Keratinocyte (primary cell): ENCODE measurements at regions not wholly inside any gene's neighbourhood (a gene's known extent, or its start where the extent isn't known, plus 50 kb on each side); places are given as distances from the start of the nearest gene placed in this dataset.
"Not testable (repeated sequence)": the region's sequence is repeated elsewhere in the genome, so short reads cannot be mapped to it uniquely, and the experiment has no call there.

Experiments
- DNase-seq: peaks from one replicate; pipeline ENCODE4 v3.0.0-alpha.2; 2011; ENCODE audit warnings: low read depth, missing footprints, low spot score
- FAIRE-seq: peaks from 2 replicates; lab custom pipeline; 2011; peaks lifted over from hg19 to GRCh38; lab: Jason Lieb, UNC
- H2AFZ ChIP-seq: 2 replicates; pipeline ENCODE4 v1.6.0; 2012; ENCODE audit warnings: low read length, control low read depth, inconsistent platforms; ENCODE audit not compliant: control insufficient read depth
- H3K27ac ChIP-seq: 2 replicates; pipeline ENCODE4 v1.5.1; 2011; ENCODE audit warnings: low read length; ENCODE audit not compliant: control insufficient read depth, insufficient read depth
- H3K27me3 ChIP-seq: 3 replicates; pipeline ENCODE4 v1.6.0; 2011; ENCODE audit warnings: low read length; ENCODE audit not compliant: control insufficient read depth, insufficient read depth; ENCODE audit errors: extremely low read depth
- H3K36me3 ChIP-seq, 2 experiments: 2 replicates in 1 of 2; 3 replicates in 1 of 2; pipeline ENCODE4 v1.5.1; 2011; ENCODE audit warnings: low read length in 2 of 2, mild to moderate bottlenecking in 1 of 2; ENCODE audit not compliant: control insufficient read depth in 2 of 2, insufficient read depth in 2 of 2; ENCODE audit errors: extremely low read depth in 1 of 2
- H3K4me1 ChIP-seq: 3 replicates; pipeline ENCODE4 v1.5.1; 2011; ENCODE audit warnings: low read length; ENCODE audit not compliant: control insufficient read depth, insufficient read depth; ENCODE audit errors: extremely low read depth
- H3K4me2 ChIP-seq: 3 replicates; pipeline ENCODE4 v1.6.0; 2011; ENCODE audit warnings: low read depth, low read length; ENCODE audit not compliant: control insufficient read depth, insufficient read depth; ENCODE audit errors: extremely low read depth
- H3K4me3 ChIP-seq, 3 experiments: fragments of 200-600 bp in 1 of 3; sonication (generic) in 1 of 3; 2 replicates in 2 of 3; 3 replicates in 1 of 3; pipeline ENCODE4 v1.5.1; 2011 to 2016; ENCODE audit warnings: low read length in 3 of 3, mild to moderate bottlenecking in 3 of 3, control low read depth in 2 of 3, inconsistent platforms in 1 of 3, low read depth in 1 of 3, mixed read lengths in 1 of 3, mixed run types in 1 of 3, moderate library complexity in 1 of 3; ENCODE audit not compliant: control insufficient read depth in 2 of 3, insufficient read depth in 2 of 3; ENCODE audit errors: extremely low read depth in 1 of 3
- H3K79me2 ChIP-seq: 2 replicates; pipeline ENCODE4 v1.6.0; 2012; ENCODE audit warnings: low read length; ENCODE audit not compliant: control insufficient read depth, insufficient read depth
- H3K9ac ChIP-seq: 3 replicates; pipeline ENCODE4 v1.6.0; 2011; ENCODE audit warnings: low read length; ENCODE audit not compliant: control insufficient read depth, insufficient read depth; ENCODE audit errors: extremely low read depth
- H3K9me1 ChIP-seq: 3 replicates; pipeline ENCODE4 v1.6.0; 2011; ENCODE audit warnings: low read length; ENCODE audit not compliant: control insufficient read depth, insufficient read depth; ENCODE audit errors: extremely low read depth
- H3K9me3 ChIP-seq: 2 replicates; pipeline ENCODE4 v1.5.1; 2012; ENCODE audit warnings: low read depth, low read length; ENCODE audit not compliant: control insufficient read depth
- H4K20me1 ChIP-seq: 3 replicates; pipeline ENCODE4 v1.6.0; 2011; ENCODE audit warnings: low read length; ENCODE audit not compliant: control insufficient read depth, insufficient read depth; ENCODE audit errors: extremely low read depth
- EZH2 ChIP-seq: IDR thresholded peaks from one replicate; pipeline ENCODE4 v1.6.1; 2012; ENCODE audit warnings: inconsistent platforms, mild to moderate bottlenecking, low read length, moderate library complexity
- dilution Hi-C: fragments of 300-500 bp; cut with MboI; formaldehyde crosslinking; loops from one replicate; pipeline ENCODE4 v1.7.0; 2020; ENCODE audit warnings: low sequenced_read_pairs; ENCODE audit not compliant: extremely low pct_ligation_motif_present
- TF ChIP-seq, protein P1 (sequence below), 3 experiments: IDR thresholded peaks in 1 of 3; conservative IDR thresholded peaks in 1 of 3; optimal IDR thresholded peaks in 1 of 3; 2 replicates in 2 of 3; 3 replicates in 1 of 3; pipeline versions ENCODE3 to v1.5.1; 2011; ENCODE audit warnings: low read length in 3 of 3, mild to moderate bottlenecking in 3 of 3, moderate library complexity in 2 of 3, control low read depth in 1 of 3, inconsistent platforms in 1 of 3; ENCODE audit not compliant: insufficient read depth in 2 of 3; ENCODE audit errors: extremely low read depth in 1 of 3

DNA sequence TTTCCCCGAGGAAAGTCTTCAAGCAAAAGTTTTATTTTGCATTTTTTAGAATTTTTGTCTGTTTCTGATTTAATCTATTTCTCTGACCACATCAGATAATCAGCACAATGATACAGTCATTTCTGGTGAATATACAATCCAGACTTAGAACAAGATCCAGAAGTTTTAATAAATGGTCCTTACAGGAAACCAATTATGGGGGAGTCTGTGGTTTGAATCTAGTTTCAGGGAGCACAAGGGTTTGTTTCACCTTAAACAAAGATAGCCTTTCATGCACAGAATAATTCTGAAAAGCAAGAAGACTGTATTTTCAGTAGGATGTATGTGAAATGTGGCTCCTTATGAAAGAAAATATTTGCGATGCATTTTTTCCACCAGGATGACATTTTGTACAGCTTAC lies 158.5 kb upstream of the ARSJ start:
- H3K9ac ChIP-seq = no peak overlapping the region
- no peak overlapping the region for H3K27ac ChIP-seq
- TF ChIP-seq, protein P1, sequence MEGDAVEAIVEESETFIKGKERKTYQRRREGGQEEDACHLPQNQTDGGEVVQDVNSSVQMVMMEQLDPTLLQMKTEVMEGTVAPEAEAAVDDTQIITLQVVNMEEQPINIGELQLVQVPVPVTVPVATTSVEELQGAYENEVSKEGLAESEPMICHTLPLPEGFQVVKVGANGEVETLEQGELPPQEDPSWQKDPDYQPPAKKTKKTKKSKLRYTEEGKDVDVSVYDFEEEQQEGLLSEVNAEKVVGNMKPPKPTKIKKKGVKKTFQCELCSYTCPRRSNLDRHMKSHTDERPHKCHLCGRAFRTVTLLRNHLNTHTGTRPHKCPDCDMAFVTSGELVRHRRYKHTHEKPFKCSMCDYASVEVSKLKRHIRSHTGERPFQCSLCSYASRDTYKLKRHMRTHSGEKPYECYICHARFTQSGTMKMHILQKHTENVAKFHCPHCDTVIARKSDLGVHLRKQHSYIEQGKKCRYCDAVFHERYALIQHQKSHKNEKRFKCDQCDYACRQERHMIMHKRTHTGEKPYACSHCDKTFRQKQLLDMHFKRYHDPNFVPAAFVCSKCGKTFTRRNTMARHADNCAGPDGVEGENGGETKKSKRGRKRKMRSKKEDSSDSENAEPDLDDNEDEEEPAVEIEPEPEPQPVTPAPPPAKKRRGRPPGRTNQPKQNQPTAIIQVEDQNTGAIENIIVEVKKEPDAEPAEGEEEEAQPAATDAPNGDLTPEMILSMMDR (optimal IDR thresholded peaks at IDR 0.05 in 1 of 3, IDR thresholded peaks at IDR 0.05 in 1 of 3, conservative IDR thresholded peaks at IDR 0.05 in 1 of 3; ENCODE audit: extremely low read depth in 1 of 3, insufficient read depth in 2 of 3, low read length in 3 of 3) = no peak
- no peak for TF ChIP-seq EZH2

DNA sequence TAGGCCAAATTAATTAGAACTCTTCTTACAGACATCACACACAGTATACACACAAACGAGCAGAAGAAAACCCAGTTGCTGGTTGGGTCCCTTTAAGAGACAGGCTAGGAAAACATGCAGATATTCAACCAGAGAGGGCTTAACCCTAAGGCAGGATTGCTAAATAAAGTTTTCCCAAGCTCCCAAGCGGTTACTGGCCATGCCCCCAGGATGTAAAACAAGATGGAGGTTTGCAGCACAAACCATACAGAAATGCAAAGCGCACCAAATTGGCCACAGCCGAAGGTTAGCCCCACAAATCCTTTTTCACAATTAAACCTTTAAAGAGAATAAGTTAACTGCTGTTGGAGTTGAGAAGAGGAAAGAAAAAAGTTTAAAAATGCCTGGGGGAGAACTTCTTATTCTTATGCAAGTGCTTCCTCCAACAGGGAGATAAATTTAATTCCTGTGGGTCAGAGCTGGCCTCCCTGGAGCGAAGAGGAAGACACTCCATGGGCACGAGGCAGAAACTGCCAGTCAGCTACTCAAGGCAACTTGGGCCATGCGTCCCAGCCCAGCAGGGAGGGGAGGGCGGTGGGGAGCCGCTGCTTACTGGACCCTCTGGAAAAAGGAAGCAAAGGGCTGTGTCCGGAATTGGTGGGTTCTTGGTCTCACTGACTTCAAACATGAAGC lies 167.6 kb upstream of the ARSJ start:
- H4K20me1 ChIP-seq = no peaks in the 10 kb centered on the region
- DNase-seq (no peak), FAIRE-seq (no peak)
- no peak overlapping the region for H2AFZ ChIP-seq
- no peaks in the 10 kb centered on the region for H3K4me1 ChIP-seq
- no peaks in the 10 kb centered on the region for H3K36me3 ChIP-seq
- no peaks in the 10 kb centered on the region for H3K9me1 ChIP-seq
- TF ChIP-seq, protein P1 (optimal IDR thresholded peaks at IDR 0.05 in 1 of 3, IDR thresholded peaks at IDR 0.05 in 1 of 3, conservative IDR thresholded peaks at IDR 0.05 in 1 of 3; ENCODE audit: extremely low read depth in 1 of 3, insufficient read depth in 2 of 3, low read length in 3 of 3) = no peak
- TF ChIP-seq EZH2 = no peak
- H3K9me3 ChIP-seq = no peaks in the 10 kb centered on the region
- H3K4me2 ChIP-seq = no peak overlapping the region
- dilution Hi-C loops = no loop called here
- no peak overlapping the region for H3K4me3 ChIP-seq
- H3K9ac ChIP-seq = no peak overlapping the region
- no peak overlapping the region for H3K27ac ChIP-seq
- H3K79me2 ChIP-seq = no peaks in the 10 kb centered on the region
- H3K27me3 ChIP-seq = no peaks in the 10 kb centered on the region

More for the DNA sequence above, 158.5 kb upstream of the ARSJ start:
- H3K4me2 ChIP-seq = no peak overlapping the region
- dilution Hi-C loops = no loop called here
- no peaks in the 10 kb centered on the region for H3K4me1 ChIP-seq
- no peak for DNase-seq
- no peak overlapping the region for H3K4me3 ChIP-seq
- no peak for FAIRE-seq
- H3K36me3 ChIP-seq = no peaks in the 10 kb centered on the region
- H3K9me1 ChIP-seq = no peaks in the 10 kb centered on the region
- no peaks in the 10 kb centered on the region for H3K27me3 ChIP-seq
- H2AFZ ChIP-seq = no peak overlapping the region
- no peaks in the 10 kb centered on the region for H3K79me2 ChIP-seq
- H4K20me1 ChIP-seq = no peaks in the 10 kb centered on the region
- no peaks in the 10 kb centered on the region for H3K9me3 ChIP-seq

DNA sequence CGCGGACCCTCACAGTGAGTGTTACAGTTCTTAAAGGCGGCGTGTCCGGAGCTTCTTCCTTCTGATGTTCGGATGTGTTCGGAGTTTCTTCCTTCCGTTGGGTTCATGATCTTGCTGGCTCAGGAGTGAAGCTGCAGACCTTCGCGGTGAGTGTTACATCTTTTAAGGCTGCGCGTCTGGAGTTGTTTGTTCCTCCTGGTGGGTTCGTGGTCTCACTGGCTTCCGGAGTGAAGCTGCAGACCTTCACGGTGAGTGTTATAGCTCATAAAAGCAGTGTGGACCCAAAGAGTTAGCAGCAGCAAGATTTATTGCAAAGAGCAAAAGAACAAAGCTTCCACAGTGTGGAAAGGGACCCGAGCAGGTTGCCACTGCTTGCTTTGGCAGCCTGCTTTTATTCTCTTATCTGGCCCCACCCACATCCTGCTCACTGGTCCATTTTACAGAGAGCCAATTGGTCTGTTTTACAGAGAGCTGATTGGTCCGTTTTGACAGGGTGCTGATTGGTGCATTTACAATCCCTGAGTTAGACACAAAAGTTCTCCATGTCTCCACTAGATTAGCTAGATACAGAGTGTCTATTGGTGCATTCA lies 168.3 kb upstream of the ARSJ start:
- H3K79me2 ChIP-seq, dilution Hi-C loops, FAIRE-seq, H3K9ac ChIP-seq, H3K4me3 ChIP-seq, H3K9me1 ChIP-seq, H3K9me3 ChIP-seq, H3K4me1 ChIP-seq, DNase-seq, H3K27me3 ChIP-seq, H3K27ac ChIP-seq, H2AFZ ChIP-seq, H3K36me3 ChIP-seq, H4K20me1 ChIP-seq, H3K4me2 ChIP-seq: not testable (repeated sequence)
